Panc1 (cell line): ENCODE measurements at regions not wholly inside any gene's neighbourhood (a gene's known extent, or its start where the extent isn't known, plus 50 kb on each side); places are given as distances from the start of the nearest gene placed in this dataset.

Experiments used
- POLR2AphosphoS5 ChIP-seq: IDR thresholded peaks from 2 replicates; pipeline ENCODE4 v1.6.1; 2012; ENCODE audit warnings: mild to moderate bottlenecking, low read depth, low read length, moderate library complexity
- SIN3A ChIP-seq: IDR thresholded peaks from 2 replicates; pipeline ENCODE4 v1.6.1; 2012; ENCODE audit warnings: low read depth, mild to moderate bottlenecking, low read length, moderate library complexity, borderline replicate concordance; ENCODE audit not compliant: insufficient read depth
- TCF7L2 ChIP-seq: IDR thresholded peaks from 2 replicates; pipeline ENCODE4 v1.6.1; 2011; ENCODE audit warnings: mild to moderate bottlenecking, low read depth, low read length, inconsistent platforms
- TF ChIP-seq, protein P1 (sequence below), 2 experiments: IDR thresholded peaks; 2 replicates each; pipeline ENCODE4 v1.6.1; 2011 to 2012; ENCODE audit warnings: low read depth in 2 of 2, control low read depth in 1 of 2, low read length in 1 of 2, mild to moderate bottlenecking in 1 of 2, moderate library complexity in 1 of 2; ENCODE audit not compliant: insufficient read depth in 1 of 2
- TF ChIP-seq, protein P2 (sequence below): fragments of 450-650 bp; IDR thresholded peaks from 2 replicates; pipeline ENCODE4 v1.5.1; 2017; ENCODE audit warnings: mild to moderate bottlenecking

DNA sequence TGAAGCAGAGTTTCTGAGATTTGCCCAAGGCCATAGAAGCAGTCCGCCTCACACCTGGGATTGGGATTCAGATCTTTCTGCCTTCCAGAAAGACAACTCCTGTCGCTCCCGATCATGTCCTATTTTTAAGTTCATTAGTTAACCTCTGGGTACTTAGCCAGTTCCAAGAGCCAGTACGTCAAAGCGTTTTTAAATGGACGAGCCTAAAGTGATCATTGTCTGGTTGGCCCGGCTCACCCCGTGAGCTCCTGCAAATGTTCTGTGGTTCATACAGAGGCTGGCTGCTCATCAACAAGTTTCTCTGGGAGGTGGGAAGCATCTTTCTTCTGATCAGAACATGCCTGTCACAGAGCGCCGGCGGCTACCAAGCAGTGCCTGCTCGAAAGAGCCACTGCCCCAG is 554.5 kb upstream of the WWC1 start:
- TF ChIP-seq, protein P1, sequence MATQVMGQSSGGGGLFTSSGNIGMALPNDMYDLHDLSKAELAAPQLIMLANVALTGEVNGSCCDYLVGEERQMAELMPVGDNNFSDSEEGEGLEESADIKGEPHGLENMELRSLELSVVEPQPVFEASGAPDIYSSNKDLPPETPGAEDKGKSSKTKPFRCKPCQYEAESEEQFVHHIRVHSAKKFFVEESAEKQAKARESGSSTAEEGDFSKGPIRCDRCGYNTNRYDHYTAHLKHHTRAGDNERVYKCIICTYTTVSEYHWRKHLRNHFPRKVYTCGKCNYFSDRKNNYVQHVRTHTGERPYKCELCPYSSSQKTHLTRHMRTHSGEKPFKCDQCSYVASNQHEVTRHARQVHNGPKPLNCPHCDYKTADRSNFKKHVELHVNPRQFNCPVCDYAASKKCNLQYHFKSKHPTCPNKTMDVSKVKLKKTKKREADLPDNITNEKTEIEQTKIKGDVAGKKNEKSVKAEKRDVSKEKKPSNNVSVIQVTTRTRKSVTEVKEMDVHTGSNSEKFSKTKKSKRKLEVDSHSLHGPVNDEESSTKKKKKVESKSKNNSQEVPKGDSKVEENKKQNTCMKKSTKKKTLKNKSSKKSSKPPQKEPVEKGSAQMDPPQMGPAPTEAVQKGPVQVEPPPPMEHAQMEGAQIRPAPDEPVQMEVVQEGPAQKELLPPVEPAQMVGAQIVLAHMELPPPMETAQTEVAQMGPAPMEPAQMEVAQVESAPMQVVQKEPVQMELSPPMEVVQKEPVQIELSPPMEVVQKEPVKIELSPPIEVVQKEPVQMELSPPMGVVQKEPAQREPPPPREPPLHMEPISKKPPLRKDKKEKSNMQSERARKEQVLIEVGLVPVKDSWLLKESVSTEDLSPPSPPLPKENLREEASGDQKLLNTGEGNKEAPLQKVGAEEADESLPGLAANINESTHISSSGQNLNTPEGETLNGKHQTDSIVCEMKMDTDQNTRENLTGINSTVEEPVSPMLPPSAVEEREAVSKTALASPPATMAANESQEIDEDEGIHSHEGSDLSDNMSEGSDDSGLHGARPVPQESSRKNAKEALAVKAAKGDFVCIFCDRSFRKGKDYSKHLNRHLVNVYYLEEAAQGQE (IDR thresholded peaks at IDR 0.05; ENCODE audit: insufficient read depth in 1 of 2, low read depth in 2 of 2, low read length in 1 of 2) = no peak
- TF ChIP-seq, protein P2, sequence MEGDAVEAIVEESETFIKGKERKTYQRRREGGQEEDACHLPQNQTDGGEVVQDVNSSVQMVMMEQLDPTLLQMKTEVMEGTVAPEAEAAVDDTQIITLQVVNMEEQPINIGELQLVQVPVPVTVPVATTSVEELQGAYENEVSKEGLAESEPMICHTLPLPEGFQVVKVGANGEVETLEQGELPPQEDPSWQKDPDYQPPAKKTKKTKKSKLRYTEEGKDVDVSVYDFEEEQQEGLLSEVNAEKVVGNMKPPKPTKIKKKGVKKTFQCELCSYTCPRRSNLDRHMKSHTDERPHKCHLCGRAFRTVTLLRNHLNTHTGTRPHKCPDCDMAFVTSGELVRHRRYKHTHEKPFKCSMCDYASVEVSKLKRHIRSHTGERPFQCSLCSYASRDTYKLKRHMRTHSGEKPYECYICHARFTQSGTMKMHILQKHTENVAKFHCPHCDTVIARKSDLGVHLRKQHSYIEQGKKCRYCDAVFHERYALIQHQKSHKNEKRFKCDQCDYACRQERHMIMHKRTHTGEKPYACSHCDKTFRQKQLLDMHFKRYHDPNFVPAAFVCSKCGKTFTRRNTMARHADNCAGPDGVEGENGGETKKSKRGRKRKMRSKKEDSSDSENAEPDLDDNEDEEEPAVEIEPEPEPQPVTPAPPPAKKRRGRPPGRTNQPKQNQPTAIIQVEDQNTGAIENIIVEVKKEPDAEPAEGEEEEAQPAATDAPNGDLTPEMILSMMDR = no peak
- TF ChIP-seq SIN3A (no peak), POLR2AphosphoS5 (no peak), TCF7L2 (no peak)
